Esophagus (tissue), 2 donors: ENCODE measurements at regions not wholly inside any gene's neighbourhood (a gene's known extent, or its start where the extent isn't known, plus 50 kb on each side); places are given as distances from the start of the nearest gene placed in this dataset.

Experiments used
- H3K27ac ChIP-seq, 2 donors: one replicate each; pipeline ENCODE4 v1.5.1; 2013; ENCODE audit warnings: low read depth in 2 of 2, mild to moderate bottlenecking in 2 of 2, inconsistent platforms in 1 of 2, low read length in 1 of 2, moderate library complexity in 1 of 2
- H3K27me3 ChIP-seq, 2 donors: one replicate each; pipeline ENCODE4 v1.6.1; 2013; ENCODE audit warnings: low read length in 2 of 2, control low read depth in 1 of 2, mild to moderate bottlenecking in 1 of 2; ENCODE audit not compliant: insufficient read depth in 2 of 2, control insufficient read depth in 1 of 2
- H3K36me3 ChIP-seq, 2 donors: one replicate each; pipeline ENCODE4 v1.6.1; 2013; ENCODE audit warnings: low read length in 1 of 2; ENCODE audit not compliant: control insufficient read depth in 2 of 2, insufficient read depth in 2 of 2
- H3K4me1 ChIP-seq, 2 donors: one replicate each; pipeline ENCODE4 v1.6.1; 2013; ENCODE audit warnings: low read length in 1 of 2; ENCODE audit not compliant: control insufficient read depth in 2 of 2, insufficient read depth in 2 of 2
- H3K4me3 ChIP-seq, 2 donors: one replicate each; pipeline ENCODE4 v1.5.1; 2013; ENCODE audit warnings: low read length in 2 of 2, mild to moderate bottlenecking in 2 of 2, low read depth in 1 of 2, moderate library complexity in 1 of 2
- H3K9me3 ChIP-seq, 2 donors: one replicate each; pipeline ENCODE4 v1.6.1; 2013; ENCODE audit warnings: mild to moderate bottlenecking in 2 of 2, low read depth in 1 of 2, low read length in 1 of 2, moderate library complexity in 1 of 2; ENCODE audit not compliant: control insufficient read depth in 2 of 2, insufficient read depth in 1 of 2
- WGBS, 2 donors: extraction: QIAGEN DNeasy Blood & Tissue Kit; methylation state at CpG; one replicate each; pipeline ENCODE4 v1.1.7; 2013; 5-methylcytosine and 5-hydroxymethylcytosine counted together
- donor health status: healthy with polysubstance abuse.
- donor health status: Bipolar disorder and iron deficiency.

DNA sequence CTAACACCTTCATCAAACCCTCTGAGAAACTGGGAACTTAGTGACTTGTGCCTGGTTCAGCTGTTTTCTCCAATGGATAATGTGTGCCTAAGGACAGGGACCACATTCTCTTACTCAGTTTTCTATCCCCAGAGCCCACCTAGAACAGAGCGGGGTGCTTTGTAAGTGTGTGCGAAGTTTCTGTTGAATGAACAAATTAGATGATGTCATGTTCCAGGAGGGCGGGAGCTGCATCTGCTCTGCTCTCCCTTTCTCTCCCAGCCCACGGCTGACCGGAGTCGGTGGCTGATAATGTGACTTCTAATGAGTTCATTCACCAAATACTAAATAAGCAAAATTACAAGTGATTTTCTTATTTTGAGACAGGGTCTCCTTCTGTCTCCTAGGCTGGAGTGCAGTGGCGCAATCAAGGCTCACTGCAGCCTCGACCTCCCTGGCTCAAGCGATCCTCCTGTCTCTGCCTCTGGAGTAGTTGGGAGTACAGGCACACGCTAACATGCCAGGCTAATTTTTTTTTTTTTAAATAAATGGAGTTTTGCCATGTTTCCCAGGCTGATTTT is 60.7 kb upstream of the FNDC1 start:
- H3K27ac ChIP-seq: no peak overlapping the region
- H3K36me3 ChIP-seq: no peaks in the 10 kb centered on the region
- peaks cover 3 to 4% of the 10 kb centered on the region in 2 donors for H3K4me1 ChIP-seq
- no peaks in the 10 kb centered on the region for H3K27me3 ChIP-seq
- 90 to 95% methylated on average over 10 of the region's 10 CpGs for WGBS, 2 donors
- H3K9me3 ChIP-seq: no peaks in the 10 kb centered on the region
- no peak overlapping the region for H3K4me3 ChIP-seq

DNA sequence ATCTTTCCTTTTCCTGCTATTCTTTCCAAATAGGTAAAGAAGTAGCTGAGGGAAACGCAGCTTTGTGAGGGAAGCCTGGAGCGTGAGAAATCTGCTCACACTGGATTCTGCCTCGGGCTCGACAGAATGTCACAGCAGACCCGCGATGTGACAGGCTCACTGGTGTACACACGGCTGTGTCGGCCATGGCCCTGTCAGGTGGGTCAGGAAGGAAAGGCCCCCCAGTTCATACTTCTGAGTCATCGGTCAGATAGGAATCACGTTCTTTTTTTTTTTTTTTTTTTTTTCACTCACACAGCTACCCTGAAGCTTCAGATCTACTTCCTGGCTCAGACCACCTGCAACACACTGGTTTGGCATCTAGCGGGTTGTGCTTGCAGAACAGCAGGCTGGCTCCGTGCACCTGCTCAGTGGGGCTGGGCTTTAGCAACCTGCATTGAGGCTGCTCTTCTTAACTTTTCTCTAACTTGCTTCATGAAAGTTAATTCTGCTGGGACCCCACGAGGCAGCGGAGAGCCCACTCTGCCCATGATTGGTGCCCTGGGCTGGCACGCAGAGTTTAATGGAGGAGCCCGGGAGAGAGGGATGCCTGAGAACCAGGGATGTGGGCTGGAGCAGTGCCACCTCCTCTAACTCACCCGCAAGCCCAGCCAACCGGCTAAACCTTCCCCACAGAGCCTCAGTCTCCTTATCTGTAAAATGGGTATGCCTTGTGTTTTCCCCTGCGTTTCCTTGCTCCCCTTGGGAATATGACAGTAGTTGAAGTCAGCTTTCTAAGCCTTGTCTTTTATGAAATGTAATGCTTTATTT is 61.5 kb upstream of the FNDC1 start:
- Histone ChIP-seq H3K4me3 (no peak overlapping the region), H3K4me1 (peaks cover 3 to 4% of the 10 kb centered on the region in 2 donors), H3K9me3 (no peaks in the 10 kb centered on the region), H3K27me3 (no peaks in the 10 kb centered on the region), H3K36me3 (no peaks in the 10 kb centered on the region), H3K27ac (no peak overlapping the region)
- WGBS, 2 donors: 56 to 57% methylated on average over 19 of the region's 19 CpGs

DNA sequence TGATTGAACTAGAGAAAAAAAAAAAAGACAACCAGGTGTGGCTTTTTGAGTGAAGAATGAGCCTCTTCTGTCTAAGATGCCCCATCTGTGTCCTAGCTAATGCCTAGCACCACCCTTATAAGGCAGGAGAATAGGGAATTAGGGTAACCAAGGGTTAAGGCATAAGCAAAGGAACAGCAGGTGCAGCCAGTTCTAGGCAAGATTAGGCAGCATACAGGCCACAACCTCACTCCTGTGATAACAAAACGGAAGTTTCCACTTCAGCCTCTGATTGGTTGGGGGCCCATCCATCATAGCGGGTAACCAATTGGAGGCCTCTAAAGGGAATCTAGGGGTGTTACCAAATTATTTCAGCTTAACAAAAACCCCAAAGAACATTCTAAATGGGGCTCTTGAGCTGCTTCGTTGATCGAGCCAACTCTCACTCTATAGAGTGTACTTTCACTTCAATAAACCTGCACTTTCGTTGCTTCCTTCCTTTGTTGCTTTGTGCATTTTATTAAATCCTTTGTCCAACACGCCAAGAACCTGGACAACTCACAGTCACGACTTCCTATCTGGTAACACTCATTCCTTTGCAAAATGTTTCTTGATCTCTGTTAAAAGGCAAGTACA is 61.9 kb upstream of the TAGAP start:
- Histone ChIP-seq H3K4me1 (peaks cover 3 to 4% of the 10 kb centered on the region in 2 donors), H3K4me3 (no peak overlapping the region), H3K27me3 (no peaks in the 10 kb centered on the region), H3K36me3 (no peaks in the 10 kb centered on the region), H3K27ac (no peak overlapping the region), H3K9me3 (no peaks in the 10 kb centered on the region)
- 28 to 30% methylated on average over 7 of the region's 7 CpGs for WGBS, 2 donors

DNA sequence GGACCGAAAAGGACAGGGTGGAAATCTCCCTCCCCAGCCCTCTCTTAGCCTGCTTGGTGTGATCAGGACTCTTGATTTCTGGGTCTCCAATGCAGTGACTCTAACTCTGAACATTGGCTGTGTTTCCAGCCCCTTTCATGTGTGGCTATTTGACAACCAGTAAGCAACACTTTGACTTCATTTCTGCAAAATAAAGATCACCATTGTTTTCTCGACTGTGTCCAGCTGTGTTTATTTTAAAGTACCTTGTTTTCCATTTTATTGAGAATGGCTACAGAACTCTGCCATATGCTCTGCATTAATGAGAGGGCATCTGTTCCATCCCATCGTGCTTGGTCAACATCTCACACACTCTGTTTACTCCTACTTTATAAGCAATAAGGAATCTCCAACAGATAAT is 60.9 kb upstream of the TAGAP start:
- Histone ChIP-seq H3K4me3 (no peak overlapping the region), H3K36me3 (no peaks in the 10 kb centered on the region), H3K9me3 (no peaks in the 10 kb centered on the region), H3K27ac (no peak overlapping the region), H3K27me3 (no peaks in the 10 kb centered on the region), H3K4me1 (peaks cover under 1 to 4% of the 10 kb centered on the region in 2 donors)
- WGBS, 2 donors: 59 to 64% methylated on average over 3 of the region's 3 CpGs

DNA sequence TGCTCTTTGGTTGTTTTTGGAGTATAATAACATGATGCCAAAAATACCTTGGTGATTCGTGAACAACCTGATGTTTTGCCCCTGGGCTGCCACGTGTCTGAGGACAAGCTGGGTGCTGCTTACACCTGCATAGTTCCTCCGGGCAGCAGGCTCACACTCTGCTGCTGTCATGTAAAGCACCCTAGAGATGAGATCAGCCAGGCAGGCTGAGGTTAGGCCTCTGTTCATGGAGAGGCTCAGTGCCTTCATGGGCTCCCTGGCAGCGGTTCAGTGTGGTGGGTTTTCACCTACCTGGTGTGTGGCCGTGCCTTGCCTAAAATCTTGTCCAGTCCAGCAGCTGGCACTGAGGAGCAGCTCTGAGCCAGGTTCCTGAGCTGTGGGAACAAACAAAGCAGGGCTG is 60.1 kb upstream of the TAGAP start:
- no peaks in the 10 kb centered on the region for H3K36me3 ChIP-seq
- no peaks in the 10 kb centered on the region for H3K9me3 ChIP-seq
- H3K4me1 ChIP-seq: peaks cover 0 to 4% of the 10 kb centered on the region in 2 donors
- no peaks in the 10 kb centered on the region for H3K27me3 ChIP-seq
- WGBS, 2 donors: 50 to 60% methylated on average over 5 of the region's 5 CpGs
- H3K4me3 ChIP-seq: no peak overlapping the region
- H3K27ac ChIP-seq: peak overlapping the region in 1 of 2 donors; percentile 3

DNA sequence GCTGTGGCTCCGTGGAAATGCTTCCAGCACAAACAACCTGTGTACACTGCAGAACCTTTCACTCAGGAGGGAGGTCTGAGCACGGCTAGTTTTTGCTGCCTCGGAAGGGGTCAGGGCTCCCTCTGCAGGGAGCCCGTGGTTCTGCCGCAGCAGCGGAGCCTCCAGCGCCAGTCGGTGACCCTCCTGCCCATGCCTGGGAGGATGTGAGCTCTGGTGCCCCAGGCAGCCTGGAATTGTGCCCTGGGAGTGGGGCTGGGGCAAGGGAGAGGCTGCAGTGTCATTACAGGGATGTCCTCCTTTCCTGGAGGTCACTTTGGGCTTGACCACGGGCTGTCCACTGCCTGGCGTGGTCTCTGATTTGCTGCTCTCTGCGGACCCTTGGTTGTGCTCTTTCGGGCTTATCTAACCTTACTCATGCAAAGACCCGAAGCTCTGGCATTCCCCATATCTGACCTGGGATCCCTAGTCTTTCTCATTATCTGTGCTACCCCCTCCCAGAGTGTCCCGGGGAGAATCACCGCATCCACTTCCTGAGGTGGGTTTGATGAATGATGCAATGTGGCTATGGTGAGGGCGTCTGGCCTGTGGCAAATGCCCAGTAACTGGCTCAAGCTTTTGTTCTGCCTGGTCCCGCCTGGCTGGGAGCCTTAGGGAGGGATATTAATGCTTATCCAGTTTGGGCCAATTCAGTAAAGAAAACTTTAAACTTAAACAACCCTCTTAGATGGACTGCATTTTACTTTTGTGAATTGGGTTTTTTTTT is 59.6 kb upstream of the TAGAP start:
- Histone ChIP-seq H3K9me3 (no peaks in the 10 kb centered on the region), H3K4me1 (peaks cover 0 to 4% of the 10 kb centered on the region in 2 donors), H3K27ac (no peak overlapping the region), H3K27me3 (no peaks in the 10 kb centered on the region), H3K36me3 (no peaks in the 10 kb centered on the region), H3K4me3 (no peak overlapping the region)
- 22 to 27% methylated on average over 17 of the region's 17 CpGs for WGBS, 2 donors

DNA sequence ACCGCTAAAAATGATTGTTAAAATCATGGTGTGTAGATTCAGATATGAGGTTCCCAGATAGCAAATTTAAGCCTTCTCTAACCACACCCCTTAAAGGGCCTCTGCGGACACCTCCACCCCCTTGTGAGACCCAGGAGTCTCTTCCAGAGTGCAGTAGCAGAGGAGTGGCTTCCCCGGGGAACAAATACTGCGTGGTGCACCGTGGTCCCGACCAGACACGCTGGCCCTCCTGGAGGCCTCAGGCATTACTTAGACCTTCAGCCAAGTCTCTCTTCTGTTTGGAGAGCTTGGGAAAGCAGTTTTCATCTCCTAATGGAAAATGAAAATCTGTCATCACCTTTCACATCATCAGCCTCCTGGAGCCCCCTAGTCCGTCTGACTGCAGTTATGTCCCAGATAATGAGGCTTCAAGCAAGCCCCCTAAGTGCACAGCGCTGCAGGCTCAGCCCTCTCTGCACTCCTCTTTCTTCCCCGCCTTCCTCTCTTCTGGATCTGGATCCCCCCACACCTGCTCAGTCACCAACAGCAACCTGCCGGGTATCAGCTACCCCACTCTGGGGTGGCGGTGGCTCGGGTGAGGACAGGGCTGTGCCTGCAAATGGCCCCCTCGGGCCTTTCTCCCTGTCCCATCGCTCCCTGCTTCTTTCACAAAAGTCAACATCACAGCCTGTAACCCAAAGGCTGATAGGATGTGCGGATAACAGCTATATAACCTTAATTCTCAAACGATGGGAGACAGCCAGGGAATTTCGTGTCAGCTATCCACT is 58.8 kb upstream of the TAGAP start:
- Histone ChIP-seq H3K4me1 (peaks cover 0 to 4% of the 10 kb centered on the region in 2 donors), H3K36me3 (no peaks in the 10 kb centered on the region), H3K27ac (no peak overlapping the region), H3K9me3 (no peaks in the 10 kb centered on the region), H3K4me3 (no peak overlapping the region), H3K27me3 (no peaks in the 10 kb centered on the region)
- WGBS, 2 donors: 49 to 59% methylated on average over 18 of the region's 18 CpGs

DNA sequence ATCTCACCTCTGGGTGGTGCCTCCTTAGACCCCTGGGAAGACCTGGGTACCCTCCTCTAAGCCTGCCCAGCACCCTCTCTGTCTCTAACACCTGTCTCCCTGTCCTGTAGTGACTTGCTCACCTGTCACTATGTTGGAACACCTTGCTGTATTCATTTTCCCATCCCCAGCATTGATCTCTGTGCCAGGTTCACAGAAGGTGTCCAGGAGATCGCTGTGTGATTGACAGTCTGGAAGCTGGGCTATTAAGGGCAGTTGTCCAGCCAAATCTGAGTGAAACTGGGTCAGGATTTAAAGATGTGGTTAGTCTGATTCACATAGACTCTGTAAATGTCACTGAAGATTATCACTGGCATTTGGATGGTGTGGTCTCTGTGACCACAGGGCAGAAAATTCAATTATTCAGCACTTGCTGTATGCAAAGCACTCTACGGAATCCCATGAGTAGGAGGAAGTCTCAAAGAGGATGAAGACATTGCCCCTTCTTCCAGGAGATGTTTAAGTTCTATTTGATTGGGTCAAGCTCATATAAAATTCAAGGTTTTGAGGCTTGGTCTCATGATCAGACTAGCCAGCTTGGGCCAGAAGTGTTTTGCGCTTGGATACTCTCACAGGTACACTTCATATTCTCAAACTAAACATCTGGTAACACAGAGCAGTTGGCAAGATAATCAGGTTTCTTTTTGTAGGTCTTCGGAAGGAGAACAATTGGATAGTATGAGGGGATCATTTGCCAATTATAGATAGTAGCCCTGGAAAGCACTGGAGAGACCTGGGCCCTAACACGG is 57.8 kb upstream of the TAGAP start:
- WGBS, 2 donors: 86 to 88% methylated on average over 5 of the region's 5 CpGs
- Histone ChIP-seq H3K27ac (no peak overlapping the region), H3K36me3 (no peaks in the 10 kb centered on the region), H3K4me3 (no peak overlapping the region), H3K9me3 (no peaks in the 10 kb centered on the region), H3K27me3 (no peaks in the 10 kb centered on the region), H3K4me1 (peaks cover 0 to 4% of the 10 kb centered on the region in 2 donors)
